OCI-LY1 (cell line): ENCODE measurements at regions not wholly inside any gene's neighbourhood (a gene's known extent, or its start where the extent isn't known, plus 50 kb on each side); places are given as distances from the start of the nearest gene placed in this dataset.

Experiments used
- CTCF ChIP-seq: fragments of 200-600 bp; sonication (generic), shearing (Covaris generic); IDR thresholded peaks from 2 replicates; pipeline ENCODE4 v1.5.1; 2017; ENCODE audit warnings: mild to moderate bottlenecking, antibody characterized with exemption, low read length, moderate library complexity, mixed read lengths
- EZH2 ChIP-seq: fragments of 200-600 bp; sonication (generic), shearing (Covaris generic); IDR thresholded peaks from 2 replicates; pipeline ENCODE4 v1.8.0; 2017; ENCODE audit warnings: borderline replicate concordance, mixed run types, mild to moderate bottlenecking, antibody characterized with exemption, low read length, moderate library complexity, mixed read lengths

GRCh38 chr11:92554688-92555087 is 330.1 kb downstream of the FAT3 start:
- TF ChIP-seq CTCF (no peak), EZH2 (no peak)
